HG03520 (cell line): ENCODE measurements at regions not wholly inside any gene's neighbourhood (a gene's known extent, or its start where the extent isn't known, plus 50 kb on each side); places are given as distances from the start of the nearest gene placed in this dataset.
"Not testable (repeated sequence)": the region's sequence is repeated elsewhere in the genome, so short reads cannot be mapped to it uniquely, and the experiment has no call there.

ENCODE experiments used
- ATAC-seq: cut with Tn5 transposase; IDR thresholded peaks from one replicate; pipeline ENCODE4 v1.9.1; 2021; ENCODE audit warnings: mild to moderate bottlenecking, moderate library complexity; ENCODE audit not compliant: unreplicated experiment

GRCh38 chr7:114802632-114803031 lies 119.3 kb upstream of the MDFIC start:
- no peak for ATAC-seq

GRCh38 chr7:114806590-114807162 lies 115.2 kb upstream of the MDFIC start:
- no peak for ATAC-seq

- ATAC-seq = no peak
Observed at GRCh38 chr7:114812570-114812969, 109.3 kb upstream of the MDFIC start.

DNA sequence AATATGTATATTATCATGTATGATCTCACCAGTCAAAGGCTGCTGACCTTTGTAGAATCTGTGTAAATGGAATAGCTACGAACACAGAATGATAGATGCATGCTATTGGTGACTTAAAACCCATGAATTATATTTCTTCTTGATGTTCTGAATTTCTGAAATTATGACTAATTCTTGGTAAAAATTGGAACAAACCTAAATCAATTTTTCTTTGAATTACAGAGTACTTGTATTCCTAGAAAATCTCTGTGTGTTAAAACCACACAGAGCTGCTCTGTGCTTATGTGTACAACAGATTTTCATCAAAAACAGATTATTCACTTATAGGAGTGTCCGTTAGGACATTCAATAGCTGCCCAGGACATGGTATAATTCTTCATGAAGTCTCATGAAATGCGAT lies 108.3 kb upstream of the MDFIC start:
- ATAC-seq = no peak

GRCh38 chr7:114817036-114817435 lies 104.9 kb upstream of the MDFIC start:
- not testable (repeated sequence) for ATAC-seq

DNA sequence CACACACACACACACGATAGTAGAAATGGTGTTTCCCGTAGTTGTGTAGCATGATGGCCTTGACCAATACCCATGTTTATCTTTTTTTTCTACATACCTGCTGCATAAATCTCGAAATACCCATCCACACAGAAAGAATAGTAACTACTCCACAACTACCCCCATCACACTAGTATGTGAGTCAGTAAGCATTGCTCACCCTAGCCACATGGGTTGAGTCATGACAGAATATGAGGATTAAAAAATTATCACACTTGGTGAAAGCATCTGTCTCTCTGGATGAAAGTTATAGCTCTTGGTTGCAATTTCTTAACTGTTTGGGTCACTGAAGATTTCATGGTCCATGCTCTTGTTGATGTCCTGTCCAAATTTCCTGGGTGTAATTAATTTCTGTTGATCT lies 103.4 kb upstream of the MDFIC start:
- ATAC-seq = no peak

DNA sequence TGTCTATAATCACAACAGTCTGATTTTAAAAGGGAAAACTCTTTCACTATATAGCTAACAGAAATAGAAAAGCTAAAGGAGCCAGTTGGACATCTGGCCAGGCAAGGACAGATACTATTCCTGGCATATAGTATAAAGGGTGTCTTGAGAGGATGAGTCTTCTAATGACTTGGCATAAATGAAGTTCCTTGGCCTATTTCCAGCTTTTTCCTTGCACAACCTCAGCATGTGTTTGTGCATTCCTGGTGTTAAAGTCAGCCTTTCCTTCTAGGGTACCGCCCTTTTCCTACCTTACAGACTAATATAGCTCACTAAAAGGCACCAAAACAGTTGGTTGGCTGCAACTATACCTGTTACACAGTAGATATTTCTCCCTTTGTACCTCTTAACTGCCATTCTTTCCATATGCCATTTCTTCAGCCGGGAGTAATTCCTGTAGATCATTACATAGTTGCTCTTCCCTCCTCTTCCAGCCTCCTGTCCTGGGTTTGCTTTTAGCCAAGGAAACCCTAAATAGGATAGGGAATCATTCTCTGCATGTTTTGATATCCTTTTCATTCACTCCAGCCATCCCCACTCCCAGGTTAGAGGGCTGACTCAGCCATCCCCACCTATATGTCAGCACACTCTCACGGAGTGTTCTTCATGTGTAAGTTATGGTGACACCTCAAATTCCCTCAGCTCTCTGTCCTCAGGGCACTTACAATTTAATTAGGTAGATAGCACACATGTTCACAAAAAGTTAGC lies 102.1 kb upstream of the MDFIC start:
- ATAC-seq = no peak

- ATAC-seq = no peak
Observed at GRCh38 chr7:114821030-114821900, 100.6 kb upstream of the MDFIC start.

DNA sequence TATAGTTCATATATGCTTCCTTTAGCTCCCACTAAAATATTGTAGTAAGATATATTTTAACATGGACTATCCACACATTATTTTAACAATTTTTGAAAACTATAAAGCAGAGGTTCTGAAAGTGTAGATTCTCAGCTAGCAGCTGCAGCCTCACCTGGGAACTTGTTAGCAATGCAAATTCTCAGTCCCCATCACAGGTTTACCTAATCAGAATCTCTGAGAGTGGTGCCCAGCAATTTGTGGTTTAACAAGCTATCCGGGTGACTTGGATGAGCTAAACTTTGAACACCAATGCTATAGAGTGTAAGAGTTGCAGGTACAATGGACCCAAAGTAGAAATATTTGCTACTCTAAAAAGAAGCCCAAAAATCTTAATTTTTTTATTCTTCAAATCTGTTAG lies 99.8 kb upstream of the MDFIC start:
- no peak for ATAC-seq

GRCh38 chr7:114822844-114823243 lies 99.0 kb upstream of the MDFIC start:
- no peak for ATAC-seq

- no peak for ATAC-seq
Observed at GRCh38 chr7:114823290-114823689, 98.6 kb upstream of the MDFIC start.

GRCh38 chr7:114825423-114825951 lies 96.4 kb upstream of the MDFIC start:
- ATAC-seq = no peak

DNA sequence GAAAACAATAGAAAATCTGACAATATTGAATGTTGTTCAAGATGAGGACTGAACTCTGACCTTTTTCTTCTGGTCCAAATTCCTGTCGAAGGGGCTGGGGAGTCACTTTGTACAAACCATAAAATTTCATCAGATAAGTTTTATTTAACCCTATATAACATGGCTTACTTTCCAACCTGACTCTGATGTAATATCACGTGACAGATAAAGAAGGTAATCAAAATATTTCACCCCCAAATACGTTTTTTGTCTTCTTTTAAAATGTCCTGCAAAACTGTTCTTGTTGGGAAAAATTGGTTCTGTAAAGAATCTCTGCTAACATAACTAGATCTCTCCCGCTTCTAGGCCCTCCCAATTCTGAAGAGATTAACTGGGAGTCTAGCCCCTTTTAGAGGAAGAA lies 90.9 kb upstream of the MDFIC start:
- ATAC-seq = no peak

GRCh38 chr7:114832906-114833595 lies 88.8 kb upstream of the MDFIC start:
- peak; percentile 90 for ATAC-seq

GRCh38 chr7:114835303-114835702 lies 86.6 kb upstream of the MDFIC start:
- ATAC-seq = no peak

GRCh38 chr7:114835861-114836260 lies 86.0 kb upstream of the MDFIC start:
- no peak for ATAC-seq

- ATAC-seq = no peak
Observed at GRCh38 chr7:114842551-114843065, 79.3 kb upstream of the MDFIC start.

- peak; percentile 74 for ATAC-seq
Observed at GRCh38 chr7:114843102-114843501, 78.8 kb upstream of the MDFIC start.

DNA sequence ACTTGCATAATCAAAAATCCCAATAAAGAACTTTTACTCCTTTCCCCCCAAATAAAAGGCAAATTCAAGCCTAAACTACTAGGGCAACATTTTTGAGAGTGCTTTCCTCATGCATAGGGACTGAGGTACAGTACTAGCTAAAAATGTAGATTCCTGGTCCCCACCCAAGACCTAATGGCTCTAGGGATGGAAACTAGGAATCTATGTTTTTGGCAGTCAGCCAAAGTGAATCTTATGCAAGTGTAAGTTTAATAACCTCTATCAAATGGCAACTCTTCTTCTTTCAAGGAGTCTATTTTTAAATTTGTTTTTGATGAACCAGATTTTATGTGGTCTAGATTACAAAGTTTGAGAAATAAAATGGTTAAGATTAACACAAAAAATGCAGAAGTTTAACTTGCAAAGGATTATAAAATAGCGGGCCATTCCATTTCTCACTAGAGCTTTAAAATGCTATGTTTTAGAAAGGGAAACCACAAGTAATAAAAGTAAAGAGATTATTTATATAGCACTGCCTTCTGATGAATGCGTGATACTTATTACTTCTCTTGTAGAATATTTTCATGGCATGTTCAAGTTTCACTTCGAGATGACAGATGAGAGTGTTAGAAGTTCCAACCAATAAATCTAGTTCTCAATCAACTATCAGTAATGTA lies 70.4 kb upstream of the MDFIC start:
- no peak for ATAC-seq

GRCh38 chr7:114852293-114852692 lies 69.6 kb upstream of the MDFIC start:
- ATAC-seq = no peak
